Fibroblast of lung (primary cell): ENCODE measurements at regions not wholly inside any gene's neighbourhood (a gene's known extent, or its start where the extent isn't known, plus 50 kb on each side); places are given as distances from the start of the nearest gene placed in this dataset.

Experiments used
- CTCF ChIP-seq, 2 donors: IDR thresholded peaks in 1 of 2; conservative IDR thresholded peaks in 1 of 2; 1 replicate in 1 of 2; 2 replicates in 1 of 2; pipeline ENCODE4 v1.5.1; 2011 to 2012; ENCODE audit warnings: low read length in 2 of 2, control low read depth in 1 of 2, inconsistent platforms in 1 of 2, low read depth in 1 of 2, mild to moderate bottlenecking in 1 of 2
- EZH2 ChIP-seq: IDR thresholded peaks from 2 replicates; pipeline ENCODE4 v1.5.1; 2012; ENCODE audit warnings: low read length, control low read depth, mild to moderate bottlenecking; ENCODE audit errors: missing control alignments

- no peak for TF ChIP-seq EZH2
- no peak for TF ChIP-seq CTCF (conservative IDR thresholded peaks at IDR 0.05 in 1 of 2, IDR thresholded peaks at IDR 0.05 in 1 of 2; ENCODE audit: low read depth in 1 of 2, low read length in 2 of 2)
Measured at GRCh38 chr4:11545651-11546050, 117.0 kb upstream of the HS3ST1 start.
